ENCODE measurements at regions not wholly inside any gene's neighbourhood (a gene's known extent, or its start where the extent isn't known, plus 50 kb on each side); places are given as distances from the start of the nearest gene placed in this dataset.

- Histone ChIP-seq H3K4me1 (peaks cover 0 to 4% (median 0%) of the 10 kb centered on the region in 12 donors), H3K9me3 (peaks cover 0 to 8% (median 1%) of the 10 kb centered on the region in 12 donors), H3K36me3 (no peaks in the 10 kb centered on the region), H3K27ac (no peak overlapping the region), H3K27me3 (no peaks in the 10 kb centered on the region), H3K4me3 (no peak overlapping the region)
- no peak for DNase-seq
- TF ChIP-seq POLR2A (IDR thresholded peaks at IDR 0.05): no peak
- TF ChIP-seq CTCF (IDR thresholded peaks at IDR 0.05): no peak
- no peak for ATAC-seq
- 25 to 44% (median 36%) methylated on average over 1 of the region's 1 CpG for WGBS, 4 donors
- intact Hi-C loops (cut with DNase I): no loop called here
Measured at GRCh38 chr3:4019501-4019900, 220.3 kb downstream of the LRRN1 start.

GRCh38 chr3:4021162-4021561, 221.9 kb downstream of the LRRN1 start:
- peaks cover 0 to 4% (median 0%) of the 10 kb centered on the region in 12 donors for H3K4me1 ChIP-seq
- WGBS, 4 donors: 15 to 25% (median 22%) methylated on average over 1 of the region's 1 CpG
- TF ChIP-seq CTCF (IDR thresholded peaks at IDR 0.05) (no peak), POLR2A (IDR thresholded peaks at IDR 0.05) (no peak)
- no peaks in the 10 kb centered on the region for H3K36me3 ChIP-seq
- ATAC-seq (no peak), DNase-seq (no peak)
- no peaks in the 10 kb centered on the region for H3K27me3 ChIP-seq
- peaks cover 0 to 8% (median 1%) of the 10 kb centered on the region in 12 donors for H3K9me3 ChIP-seq
- intact Hi-C loops (cut with DNase I): loop anchor here in 1 of 10 donors (10.0 kb wide), 1 partner anchor 274 kb away; no protein-coding TSS in a partner anchor
- H3K4me3 ChIP-seq: no peak overlapping the region
- no peak overlapping the region for H3K27ac ChIP-seq

- intact Hi-C loops (cut with DNase I): loop anchor here in 1 of 10 donors (10.0 kb wide), 1 partner anchor 266 kb away; no protein-coding TSS in a partner anchor
- Histone ChIP-seq H3K27me3 (no peaks in the 10 kb centered on the region), H3K9me3 (no peaks in the 10 kb centered on the region), H3K36me3 (no peaks in the 10 kb centered on the region), H3K4me1 (peaks cover 0 to 10% (median 0%) of the 10 kb centered on the region in 12 donors), H3K27ac (peak overlapping the region in 3 of 12 donors; percentile 24 to 50 (median 43)), H3K4me3 (no peak overlapping the region)
- peak; percentile 9 to 86 (median 74) for DNase-seq
- TF ChIP-seq CTCF (IDR thresholded peaks at IDR 0.05) (no peak), POLR2A (IDR thresholded peaks at IDR 0.05) (no peak)
- ATAC-seq: peak; percentile 97 to 100 (median 98)
- 38 to 51% (median 45%) methylated on average over 7 of the region's 7 CpGs for WGBS, 4 donors
Measured at GRCh38 chr3:4029135-4029534, 229.9 kb downstream of the LRRN1 start.

- Histone ChIP-seq H3K4me3 (no peak overlapping the region), H3K27ac (peak overlapping the region in 3 of 12 donors; percentile 15 to 49 (median 27)), H3K4me1 (peaks cover 0 to 10% (median 0%) of the 10 kb centered on the region in 12 donors), H3K9me3 (no peaks in the 10 kb centered on the region), H3K27me3 (no peaks in the 10 kb centered on the region), H3K36me3 (no peaks in the 10 kb centered on the region)
- intact Hi-C loops (cut with DNase I): loop anchor here in 1 of 10 donors (10.0 kb wide), 1 partner anchor 366 kb away; no protein-coding TSS in a partner anchor
- TF ChIP-seq POLR2A (IDR thresholded peaks at IDR 0.05): no peak
- ATAC-seq (peak; percentile 75 to 85 (median 81)), DNase-seq (peak in 1 of 5 donors; percentile 29)
- 62 to 85% (median 77%) methylated on average over 1 of the region's 1 CpG for WGBS, 4 donors
Measured at GRCh38 chr3:4030624-4031023, 231.4 kb downstream of the LRRN1 start.

- Histone ChIP-seq H3K4me3 (no peak overlapping the region), H3K36me3 (no peaks in the 10 kb centered on the region), H3K27ac (no peak overlapping the region), H3K27me3 (no peaks in the 10 kb centered on the region), H3K9me3 (no peaks in the 10 kb centered on the region), H3K4me1 (peaks cover 0 to 10% (median 0%) of the 10 kb centered on the region in 12 donors)
- DNase-seq (no peak), ATAC-seq (no peak)
- 86 to 98% (median 89%) methylated on average over 2 of the region's 2 CpGs for WGBS, 4 donors
- intact Hi-C loops (cut with DNase I): loop anchor here in 1 of 10 donors (10.0 kb wide), 1 partner anchor 368 kb away; no protein-coding TSS in a partner anchor
- no peak for TF ChIP-seq POLR2A (IDR thresholded peaks at IDR 0.05)
- no peak for TF ChIP-seq CTCF (IDR thresholded peaks at IDR 0.05)
Measured at GRCh38 chr3:4033296-4033695, 234.1 kb downstream of the LRRN1 start.

Data from heart left ventricle (tissue), 16 donors.